ENCODE measurements at regions not wholly inside any gene's neighbourhood (a gene's known extent, or its start where the extent isn't known, plus 50 kb on each side); places are given as distances from the start of the nearest gene placed in this dataset.

- no peaks in the 10 kb centered on the region for H3K27me3 ChIP-seq (ENCODE audit: low read depth)
- H3K36me3 ChIP-seq: no peaks in the 10 kb centered on the region
- intact Hi-C loops (cut with micrococcal nuclease): no loop called here
- no peaks in the 10 kb centered on the region for H3K9me3 ChIP-seq (replicated peaks)
- no peak overlapping the region for H3K27ac ChIP-seq (replicated peaks)
- H3K4me3 ChIP-seq: no peak overlapping the region
- DNase-seq: no peak
- no peak for TF ChIP-seq CTCF (IDR thresholded peaks at IDR 0.05; ENCODE audit: borderline replicate concordance)
- no peaks in the 10 kb centered on the region for H3K4me1 ChIP-seq
Measured at GRCh38 chrX:148316446-148316845, 184.0 kb upstream of the AFF2 start.

GRCh38 chrX:148322906-148323305 lies 177.5 kb upstream of the AFF2 start:
- no peak for DNase-seq
- Histone ChIP-seq H3K27me3 (ENCODE audit: low read depth) (no peaks in the 10 kb centered on the region), H3K4me1 (no peaks in the 10 kb centered on the region), H3K4me3 (no peak overlapping the region), H3K27ac (replicated peaks) (no peak overlapping the region), H3K36me3 (no peaks in the 10 kb centered on the region), H3K9me3 (replicated peaks) (no peaks in the 10 kb centered on the region)
- intact Hi-C loops (cut with micrococcal nuclease): no loop called here
- TF ChIP-seq CTCF (IDR thresholded peaks at IDR 0.05; ENCODE audit: borderline replicate concordance): no peak

- Histone ChIP-seq H3K9me3 (replicated peaks) (no peaks in the 10 kb centered on the region), H3K27me3 (ENCODE audit: low read depth) (no peaks in the 10 kb centered on the region), H3K27ac (replicated peaks) (no peak overlapping the region), H3K4me3 (no peak overlapping the region), H3K36me3 (no peaks in the 10 kb centered on the region), H3K4me1 (no peaks in the 10 kb centered on the region)
- TF ChIP-seq CTCF (IDR thresholded peaks at IDR 0.05; ENCODE audit: borderline replicate concordance): no peak
- intact Hi-C loops (cut with micrococcal nuclease): no loop called here
- no peak for DNase-seq
Measured at GRCh38 chrX:148333989-148334388, 166.4 kb upstream of the AFF2 start.

- TF ChIP-seq CTCF (IDR thresholded peaks at IDR 0.05; ENCODE audit: borderline replicate concordance): no peak
- Histone ChIP-seq H3K4me1 (no peaks in the 10 kb centered on the region), H3K27ac (replicated peaks) (no peak overlapping the region), H3K4me3 (no peak overlapping the region), H3K27me3 (ENCODE audit: low read depth) (no peaks in the 10 kb centered on the region), H3K9me3 (replicated peaks) (no peaks in the 10 kb centered on the region), H3K36me3 (no peaks in the 10 kb centered on the region)
- no peak for DNase-seq
- intact Hi-C loops (cut with micrococcal nuclease): no loop called here
Measured at GRCh38 chrX:148337873-148338272, 162.5 kb upstream of the AFF2 start.

GRCh38 chrX:148354916-148355315 lies 145.5 kb upstream of the AFF2 start:
- intact Hi-C loops (cut with micrococcal nuclease): no loop called here
- Histone ChIP-seq H3K4me3 (no peak overlapping the region), H3K27me3 (ENCODE audit: low read depth) (no peaks in the 10 kb centered on the region), H3K4me1 (no peaks in the 10 kb centered on the region), H3K9me3 (replicated peaks) (no peaks in the 10 kb centered on the region), H3K27ac (replicated peaks) (no peak overlapping the region), H3K36me3 (no peaks in the 10 kb centered on the region)
- no peak for TF ChIP-seq CTCF (IDR thresholded peaks at IDR 0.05; ENCODE audit: borderline replicate concordance)
- no peak for DNase-seq

- no peak for DNase-seq
- no peak overlapping the region for H3K27ac ChIP-seq (replicated peaks)
- no peaks in the 10 kb centered on the region for H3K27me3 ChIP-seq (ENCODE audit: low read depth)
- H3K9me3 ChIP-seq (replicated peaks): no peaks in the 10 kb centered on the region
- TF ChIP-seq CTCF (IDR thresholded peaks at IDR 0.05; ENCODE audit: borderline replicate concordance): no peak
- H3K4me1 ChIP-seq: no peaks in the 10 kb centered on the region
- no peak overlapping the region for H3K4me3 ChIP-seq
- intact Hi-C loops (cut with micrococcal nuclease): no loop called here
- no peaks in the 10 kb centered on the region for H3K36me3 ChIP-seq
Measured at GRCh38 chrX:148361641-148362040, 138.8 kb upstream of the AFF2 start.

Data from left ventricle myocardium inferior (tissue), 1 donor.